ENCODE measurements at regions not wholly inside any gene's neighbourhood (a gene's known extent, or its start where the extent isn't known, plus 50 kb on each side); places are given as distances from the start of the nearest gene placed in this dataset.

GRCh38 chr4:126344472-126344871 lies 1029.7 kb downstream of the FAT4 start:
- TF ChIP-seq EP300 (IDR thresholded peaks at IDR 0.05) (no peak), CTCF (IDR thresholded peaks at IDR 0.05) (no peak)
